PFSK-1 (cell line): ENCODE measurements at regions not wholly inside any gene's neighbourhood (a gene's known extent, or its start where the extent isn't known, plus 50 kb on each side); places are given as distances from the start of the nearest gene placed in this dataset.

Experiments
- FOXP2 ChIP-seq: optimal IDR thresholded peaks from 2 replicates; pipeline ENCODE3; 2011; ENCODE audit warnings: borderline replicate concordance, control low read depth, inconsistent platforms; ENCODE audit not compliant: insufficient read depth; ENCODE audit errors: extremely low read length, extremely low read depth
- POLR2AphosphoS5 ChIP-seq: IDR thresholded peaks from 2 replicates; pipeline ENCODE4 v1.6.1; 2012; ENCODE audit warnings: low read depth, mild to moderate bottlenecking, control low read depth, low read length, moderate library complexity
- REST ChIP-seq, 2 experiments: IDR thresholded peaks; 2 replicates each; pipeline versions ENCODE4 v1.6.1 to v1.8.0; 2011 to 2012; ENCODE audit warnings: low read depth in 2 of 2, low read length in 2 of 2, control low read depth in 1 of 2, inconsistent platforms in 1 of 2, mild to moderate bottlenecking in 1 of 2, moderate library complexity in 1 of 2; ENCODE audit not compliant: insufficient read depth in 1 of 2
- SIN3A ChIP-seq: IDR thresholded peaks from 2 replicates; pipeline ENCODE4 v1.6.1; 2012; ENCODE audit warnings: mild to moderate bottlenecking, low read length, moderate library complexity, borderline replicate concordance; ENCODE audit not compliant: insufficient read depth
- TAF1 ChIP-seq: IDR thresholded peaks from 2 replicates; pipeline ENCODE4 v1.6.1; 2012; ENCODE audit warnings: low read length, control low read depth, borderline replicate concordance; ENCODE audit not compliant: insufficient read depth

GRCh38 chr1:191702124-191702523 lies 456.1 kb upstream of the RGS18 start:
- TF ChIP-seq REST (IDR thresholded peaks at IDR 0.05; ENCODE audit: insufficient read depth in 1 of 2, low read depth in 2 of 2, low read length in 2 of 2): no peak
- no peak for TF ChIP-seq POLR2AphosphoS5
- TF ChIP-seq SIN3A: no peak
- no peak for TF ChIP-seq FOXP2
- TF ChIP-seq TAF1: no peak

- TF ChIP-seq FOXP2 (no peak), REST (IDR thresholded peaks at IDR 0.05; ENCODE audit: insufficient read depth in 1 of 2, low read depth in 2 of 2, low read length in 2 of 2) (no peak), SIN3A (no peak), POLR2AphosphoS5 (no peak), TAF1 (no peak)
Measured at GRCh38 chr1:191707288-191707687, 451.0 kb upstream of the RGS18 start.

GRCh38 chr1:191709215-191709614 lies 449.0 kb upstream of the RGS18 start:
- TF ChIP-seq TAF1: no peak
- no peak for TF ChIP-seq SIN3A
- TF ChIP-seq REST (IDR thresholded peaks at IDR 0.05; ENCODE audit: insufficient read depth in 1 of 2, low read depth in 2 of 2, low read length in 2 of 2): no peak
- no peak for TF ChIP-seq POLR2AphosphoS5
- no peak for TF ChIP-seq FOXP2

GRCh38 chr1:191711961-191712360 lies 446.3 kb upstream of the RGS18 start:
- TF ChIP-seq POLR2AphosphoS5 (no peak), TAF1 (no peak), REST (IDR thresholded peaks at IDR 0.05; ENCODE audit: insufficient read depth in 1 of 2, low read depth in 2 of 2, low read length in 2 of 2) (no peak), SIN3A (no peak), FOXP2 (no peak)

GRCh38 chr1:191714845-191715244 lies 443.4 kb upstream of the RGS18 start:
- TF ChIP-seq SIN3A: no peak
- TF ChIP-seq TAF1: no peak
- no peak for TF ChIP-seq REST (IDR thresholded peaks at IDR 0.05; ENCODE audit: insufficient read depth in 1 of 2, low read depth in 2 of 2, low read length in 2 of 2)
- TF ChIP-seq FOXP2: no peak
- TF ChIP-seq POLR2AphosphoS5: no peak
